ENCODE measurements at regions not wholly inside any gene's neighbourhood (a gene's known extent, or its start where the extent isn't known, plus 50 kb on each side); places are given as distances from the start of the nearest gene placed in this dataset.
A peak's percentile ranks its signal among the peaks of the same experiment; 100 is the strongest.
"Not testable (repeated sequence)": the region's sequence is repeated elsewhere in the genome, so short reads cannot be mapped to it uniquely, and the experiment has no call there.

DNA sequence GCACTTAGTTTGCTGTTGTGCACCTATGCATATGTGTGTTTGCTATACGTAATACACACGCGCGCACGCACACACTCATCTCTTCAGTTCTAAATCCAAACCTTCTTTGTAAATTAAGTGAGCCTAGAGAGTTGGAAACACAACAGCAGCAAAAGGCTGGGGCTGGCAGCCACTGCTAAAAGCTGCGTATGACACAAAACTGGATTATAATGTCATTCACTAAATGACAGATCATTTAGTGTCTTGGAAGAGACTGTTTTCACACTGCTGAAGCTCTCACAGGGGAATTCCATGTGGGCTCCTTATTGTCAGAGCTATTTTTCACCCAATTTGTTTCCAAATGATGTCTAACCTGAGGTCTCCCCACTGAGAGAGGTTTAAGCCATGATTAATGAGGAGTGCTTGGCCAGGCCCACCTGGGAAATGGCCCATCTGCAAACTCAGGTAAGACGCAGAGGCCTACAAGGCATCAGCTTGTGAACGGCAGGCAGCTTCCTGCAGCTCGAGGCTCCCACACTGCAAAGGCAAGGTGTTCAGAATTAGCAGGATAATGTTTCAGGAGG is 94.2 kb downstream of the OLIG3 start:
- DNase-seq (ENCODE audit: low read depth in 2 of 2): no peak

DNA sequence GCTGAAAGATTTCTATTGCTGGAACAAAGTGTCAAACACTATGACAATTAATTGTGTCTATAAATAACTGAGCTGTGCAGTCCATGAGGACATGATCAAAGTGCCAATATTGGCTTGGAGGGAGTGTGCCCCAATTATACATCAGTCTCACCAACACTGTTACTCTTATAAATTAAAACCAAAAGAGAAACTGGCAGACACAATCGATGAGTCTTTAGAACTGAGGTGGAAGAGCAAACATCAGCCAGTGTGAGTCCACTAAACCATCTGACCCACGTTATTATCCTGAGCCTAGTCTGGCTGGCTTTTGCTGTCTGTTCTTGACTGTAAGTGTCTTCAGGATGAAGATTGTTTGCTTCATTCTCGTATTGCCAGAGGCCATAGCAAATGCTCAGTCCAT is 98.9 kb downstream of the OLIG3 start:
- DNase-seq (ENCODE audit: low read depth in 2 of 2): no peak

DNA sequence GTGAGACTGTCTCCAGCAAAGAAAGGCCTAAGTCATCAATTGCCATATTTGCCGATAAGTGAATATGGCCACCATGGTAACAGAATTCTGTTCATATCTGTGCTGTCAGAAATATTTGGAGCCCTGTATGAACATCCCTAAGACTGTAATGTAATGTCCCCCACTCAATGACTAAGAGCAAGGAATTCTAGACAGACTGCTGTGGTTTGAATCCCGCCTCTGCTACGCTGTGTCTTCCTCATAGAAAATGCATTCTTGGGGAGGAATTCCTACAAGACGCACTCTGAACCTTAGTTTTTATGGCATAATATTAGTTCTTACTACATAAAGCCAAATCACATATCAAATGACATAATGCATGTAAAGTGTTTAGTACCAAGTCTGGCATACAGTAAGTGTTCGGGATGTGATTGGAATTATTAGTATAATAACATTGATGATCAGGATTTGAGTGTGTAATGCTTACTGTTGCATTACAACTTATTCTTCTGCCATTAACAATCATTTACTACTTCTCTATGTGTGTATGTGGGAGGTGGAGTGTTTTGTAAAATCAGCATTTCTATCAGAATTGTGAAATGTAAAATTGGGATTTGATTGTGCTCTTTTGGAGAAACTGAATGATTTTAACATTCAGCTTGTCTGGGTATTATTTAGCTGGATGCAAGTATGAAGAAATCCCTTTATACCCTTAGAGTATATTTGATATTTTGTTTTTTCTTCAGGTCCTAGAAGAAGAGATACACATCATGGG is 103.0 kb downstream of the OLIG3 start:
- no peak for DNase-seq (ENCODE audit: low read depth in 2 of 2)

DNA sequence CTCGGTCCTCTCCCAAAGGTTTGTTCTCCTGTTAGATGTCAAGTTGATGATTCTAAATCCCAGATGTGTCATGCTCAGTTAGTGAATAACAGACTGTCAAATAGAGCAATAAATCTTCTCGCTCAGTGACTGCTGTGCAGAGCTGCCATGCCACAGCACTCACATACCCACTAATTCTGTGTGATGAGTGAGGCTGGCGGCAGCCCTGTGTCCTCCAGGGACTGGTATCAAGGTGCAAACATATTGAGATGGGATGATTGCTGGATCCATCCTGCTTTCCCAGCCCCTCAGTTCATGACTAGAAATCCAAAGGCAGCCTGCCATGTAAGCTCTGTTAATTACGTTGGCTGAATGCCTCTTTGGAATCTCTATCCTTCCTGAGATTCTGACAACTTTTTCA is 103.9 kb downstream of the OLIG3 start:
- DNase-seq (ENCODE audit: low read depth in 2 of 2): no peak

DNA sequence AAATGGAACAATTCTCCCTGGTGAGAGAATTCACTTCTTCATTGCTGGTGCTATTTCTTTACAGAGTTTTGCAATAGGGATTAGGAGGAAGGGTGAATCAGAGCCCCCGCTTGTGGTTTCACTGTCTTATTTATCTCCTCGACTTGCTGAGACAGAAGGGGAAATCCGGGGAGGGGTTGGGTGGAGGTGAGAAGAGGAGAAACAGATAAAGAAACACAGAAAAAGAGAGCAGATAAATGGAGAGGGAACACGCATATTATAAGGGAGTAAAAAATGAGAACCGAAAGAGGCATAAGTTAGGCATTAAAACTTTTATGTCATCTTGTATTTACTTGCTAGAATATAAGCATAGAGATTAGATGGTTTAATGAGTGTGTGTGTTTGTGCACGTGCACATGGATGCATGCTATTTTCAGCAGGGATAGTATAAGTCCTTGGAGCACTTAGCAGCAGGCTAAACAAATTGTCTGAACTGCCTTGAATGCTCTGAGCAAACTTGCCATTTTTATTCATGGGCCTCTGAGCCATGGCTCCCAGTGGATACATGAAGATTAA is 105.0 kb downstream of the OLIG3 start:
- DNase-seq (ENCODE audit: low read depth in 2 of 2): peak; percentile 62 to 70

DNA sequence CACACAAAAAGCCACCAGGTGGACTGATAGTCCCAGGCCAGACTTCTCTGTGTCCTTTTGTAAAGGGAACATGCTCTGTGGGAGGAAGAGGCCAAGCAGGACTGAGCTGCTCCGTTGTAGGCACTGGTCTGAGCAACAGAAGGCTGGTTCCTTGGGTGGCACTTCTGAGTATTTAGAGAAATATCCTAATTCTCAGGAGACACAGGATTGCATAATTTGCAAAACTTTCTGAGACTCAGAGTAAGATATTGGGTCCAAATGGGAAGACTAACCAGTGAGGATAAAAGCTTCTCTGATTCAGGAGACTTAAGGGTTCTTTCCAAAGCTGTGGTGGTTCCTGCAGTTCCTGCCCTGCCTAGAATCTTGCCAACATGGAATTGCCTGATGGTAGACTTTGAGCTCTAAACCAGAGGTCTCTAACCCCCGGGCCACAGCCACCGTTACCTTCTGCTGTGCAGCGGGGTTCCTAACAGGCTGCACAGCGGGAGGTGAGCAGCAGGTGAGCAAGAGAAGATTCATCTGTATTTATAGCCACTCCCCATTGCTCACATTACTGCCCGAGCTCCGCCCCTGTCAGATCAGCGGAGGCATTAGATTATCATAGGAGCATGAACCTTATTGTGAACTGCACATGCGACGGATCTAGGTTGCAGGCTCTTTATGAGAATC is 107.0 kb downstream of the OLIG3 start:
- DNase-seq (ENCODE audit: low read depth in 2 of 2): no peak

DNA sequence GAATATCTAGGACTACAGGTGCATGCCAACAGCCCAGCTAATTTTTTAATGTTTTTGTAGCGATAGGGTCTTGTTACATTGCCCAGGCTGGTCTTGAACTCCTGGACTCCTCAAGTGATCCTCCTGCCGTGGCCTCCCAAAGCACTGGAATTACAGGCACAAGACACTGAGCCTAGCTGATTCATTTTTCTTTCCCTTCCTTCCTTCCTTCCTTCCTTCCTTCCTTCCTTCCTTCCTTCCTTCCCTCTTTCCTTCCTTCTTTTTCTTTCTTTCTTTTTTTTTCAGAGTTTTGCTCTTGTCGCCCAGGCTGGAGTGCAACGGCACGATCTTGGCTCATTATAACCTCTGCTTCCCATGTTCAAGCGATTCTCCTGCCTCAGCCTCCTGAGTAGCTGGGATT is 110.9 kb downstream of the OLIG3 start:
- not testable (repeated sequence) for DNase-seq (ENCODE audit: low read depth in 2 of 2)

DNA sequence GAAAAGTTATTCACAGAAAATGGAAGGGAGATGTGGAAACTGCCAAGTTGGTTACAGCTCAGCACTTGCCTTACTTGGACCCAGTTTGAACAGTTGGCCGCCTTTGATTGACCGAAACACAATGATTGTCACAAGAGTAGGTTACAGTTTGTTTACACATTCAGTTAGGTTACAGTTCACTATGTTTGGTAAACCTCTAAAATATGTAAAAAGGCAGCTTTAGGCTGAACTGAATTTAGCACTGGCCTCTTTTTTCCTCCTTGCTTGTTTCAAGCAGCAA is 116.2 kb downstream of the OLIG3 start:
- DNase-seq (ENCODE audit: low read depth in 2 of 2): no peak

DNA sequence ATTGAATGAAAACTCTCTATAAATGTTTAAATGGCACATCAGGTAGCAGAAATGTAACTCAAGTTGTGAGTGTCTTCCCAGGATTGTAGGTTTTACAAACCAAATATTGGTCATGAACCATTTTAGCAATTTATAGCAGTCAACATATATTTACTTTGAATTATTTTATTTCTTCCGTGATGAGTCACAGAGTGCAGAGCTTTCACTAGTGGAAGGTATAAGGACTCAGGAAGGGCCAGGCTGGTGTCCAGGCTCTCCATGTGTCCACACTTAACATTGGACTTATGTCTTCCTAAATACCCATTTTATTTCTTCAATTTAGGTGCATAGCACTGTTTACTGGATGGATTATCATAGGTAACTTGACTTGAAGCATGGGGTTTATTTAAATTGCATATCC is 120.9 kb downstream of the OLIG3 start:
- no peak for DNase-seq (ENCODE audit: low read depth in 2 of 2)

DNA sequence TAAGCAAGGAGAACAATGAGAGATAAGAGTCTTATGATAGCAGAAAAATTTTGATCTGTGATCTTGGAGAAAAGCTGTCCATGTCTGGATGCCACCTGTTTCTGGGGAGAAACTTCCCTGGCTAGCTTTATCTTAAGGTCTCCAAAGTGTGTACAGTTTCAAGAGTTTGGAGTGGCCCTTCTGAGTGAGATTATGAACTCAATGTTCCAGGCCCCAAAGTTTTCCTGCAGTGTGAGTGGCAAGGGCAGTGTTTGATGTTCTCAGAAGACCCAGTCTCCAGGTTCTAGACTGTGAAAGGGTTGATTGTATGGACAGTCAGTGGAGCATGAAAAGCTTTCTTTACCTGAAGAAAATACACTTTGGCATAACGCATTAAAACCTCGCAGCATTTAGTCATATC is 121.7 kb downstream of the OLIG3 start:
- DNase-seq (ENCODE audit: low read depth in 2 of 2): no peak

DNA sequence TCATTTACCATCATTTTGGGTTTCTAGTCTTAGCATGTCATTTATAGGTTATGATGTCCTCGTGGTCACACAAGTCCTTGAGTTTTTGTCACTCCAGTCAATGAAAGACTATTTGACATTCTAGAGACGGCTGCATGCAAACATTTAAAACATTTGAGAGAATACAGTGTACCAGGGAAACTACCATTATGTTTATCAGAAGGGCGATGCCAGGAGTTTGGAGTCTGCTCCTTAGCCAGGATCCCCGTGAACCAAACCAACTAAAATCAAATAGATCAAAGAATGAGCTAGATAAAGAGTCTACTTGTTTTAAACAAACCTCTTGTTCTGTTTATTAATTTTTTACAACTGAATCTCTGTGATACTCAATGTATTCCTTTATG is 122.6 kb downstream of the OLIG3 start:
- DNase-seq (ENCODE audit: low read depth in 2 of 2): no peak

DNA sequence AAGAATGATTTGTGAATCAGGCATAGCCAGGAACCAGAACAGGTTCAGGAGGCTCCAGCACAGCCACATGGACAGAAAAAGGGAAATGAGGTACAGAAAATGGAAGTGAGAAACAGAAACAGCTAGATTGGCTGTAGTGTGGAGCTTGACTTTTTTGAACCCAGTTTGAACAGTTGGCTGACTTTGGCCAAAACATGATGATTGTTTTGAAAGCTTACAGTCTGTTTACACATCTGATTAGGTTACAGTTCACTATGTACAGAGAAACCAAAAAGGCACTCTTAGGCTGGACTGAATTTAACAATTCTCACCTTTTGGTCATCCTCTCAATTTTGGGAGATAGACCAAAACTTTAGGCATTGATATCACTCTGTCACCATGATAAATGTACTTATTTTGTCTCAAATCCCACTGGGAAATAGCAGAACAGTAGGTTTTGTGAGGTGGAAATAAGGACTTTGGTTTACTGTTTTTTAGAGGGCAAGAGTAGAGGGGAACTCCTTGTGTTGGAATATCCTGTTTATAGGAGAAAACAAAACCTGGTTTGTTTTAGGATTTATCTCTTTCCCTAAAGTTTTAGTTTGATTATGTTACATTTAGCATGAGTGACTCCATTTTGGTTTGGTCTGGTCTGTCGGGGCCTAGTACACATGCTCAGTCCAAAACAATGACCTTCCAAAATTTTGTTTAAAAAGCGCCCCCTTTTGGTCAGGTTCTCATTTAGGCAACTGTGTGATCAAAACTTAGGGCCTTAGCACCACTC is 123.1 kb downstream of the OLIG3 start:
- no peak for DNase-seq (ENCODE audit: low read depth in 2 of 2)

DNA sequence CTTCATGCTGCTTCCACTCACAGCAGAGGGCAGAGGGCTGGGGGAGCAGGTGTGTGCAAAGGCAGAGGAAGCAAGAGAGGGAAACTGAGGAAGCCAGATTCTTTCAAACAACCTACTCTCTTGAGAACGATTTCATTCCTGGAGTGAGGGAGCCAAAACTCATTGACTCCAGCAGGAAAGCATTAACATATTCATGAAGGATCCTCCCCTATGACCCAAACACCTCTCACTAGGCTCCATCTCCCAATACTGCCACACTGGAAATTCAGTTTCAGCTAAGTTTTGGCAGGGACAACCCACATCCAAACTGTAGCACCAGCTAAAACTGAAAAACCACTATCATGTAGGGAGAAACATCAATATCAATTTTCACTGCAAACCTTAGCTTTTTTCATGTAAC is 125.1 kb downstream of the OLIG3 start:
- DNase-seq (ENCODE audit: low read depth in 2 of 2): no peak

DNA sequence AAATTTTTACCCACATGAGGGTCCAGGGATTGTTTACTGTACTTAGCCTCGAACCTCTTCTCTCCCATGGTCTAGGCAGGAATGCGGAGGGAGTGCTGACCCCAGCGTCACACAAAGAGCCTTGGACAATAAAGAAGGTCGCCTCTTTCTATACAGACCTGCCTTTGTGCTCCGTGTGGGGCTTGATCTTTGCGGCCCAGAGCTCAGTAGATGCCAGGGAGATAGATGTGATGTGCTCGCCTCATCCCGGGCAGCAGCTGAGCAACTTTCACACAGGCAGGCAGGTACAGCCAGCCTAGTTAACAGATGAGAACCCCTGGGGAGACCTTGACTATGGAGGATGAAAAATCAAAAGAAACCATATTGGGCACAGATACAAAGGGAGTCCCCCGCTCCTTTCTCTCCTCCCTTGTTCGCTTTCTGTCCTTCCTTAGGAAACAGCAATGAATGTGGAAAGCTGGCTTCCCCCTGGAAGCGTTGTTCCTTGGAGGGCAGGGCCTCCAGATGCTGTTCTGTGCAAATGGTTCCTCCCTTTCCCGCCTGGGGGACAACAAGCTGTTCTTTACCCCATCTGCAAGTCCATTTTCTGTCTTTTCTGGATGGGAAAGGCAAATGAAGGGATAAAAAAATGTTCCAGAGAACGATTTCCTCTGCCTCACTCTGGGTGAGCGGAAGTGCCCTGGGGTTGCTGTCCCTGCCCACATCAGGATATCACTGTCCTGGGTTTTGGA is 128.3 kb downstream of the OLIG3 start:
- no peak for DNase-seq (ENCODE audit: low read depth in 2 of 2)

DNA sequence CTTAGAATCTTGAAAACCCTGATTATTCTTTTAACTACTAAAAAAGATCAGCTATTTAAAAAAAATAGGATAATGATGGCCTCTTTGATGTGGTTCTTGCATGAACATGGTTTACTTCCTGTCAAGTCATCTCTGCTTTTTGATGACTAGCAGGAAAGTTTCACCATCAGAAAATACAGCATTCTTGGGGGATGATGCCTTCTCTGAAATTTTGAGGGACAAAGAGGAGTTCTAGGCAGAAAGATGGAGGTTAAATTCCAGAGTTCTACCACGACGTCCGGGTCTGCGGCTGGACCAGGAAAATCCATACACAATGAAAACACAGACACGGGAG is 130.4 kb downstream of the OLIG3 start:
- no peak for DNase-seq (ENCODE audit: low read depth in 2 of 2)

DNA sequence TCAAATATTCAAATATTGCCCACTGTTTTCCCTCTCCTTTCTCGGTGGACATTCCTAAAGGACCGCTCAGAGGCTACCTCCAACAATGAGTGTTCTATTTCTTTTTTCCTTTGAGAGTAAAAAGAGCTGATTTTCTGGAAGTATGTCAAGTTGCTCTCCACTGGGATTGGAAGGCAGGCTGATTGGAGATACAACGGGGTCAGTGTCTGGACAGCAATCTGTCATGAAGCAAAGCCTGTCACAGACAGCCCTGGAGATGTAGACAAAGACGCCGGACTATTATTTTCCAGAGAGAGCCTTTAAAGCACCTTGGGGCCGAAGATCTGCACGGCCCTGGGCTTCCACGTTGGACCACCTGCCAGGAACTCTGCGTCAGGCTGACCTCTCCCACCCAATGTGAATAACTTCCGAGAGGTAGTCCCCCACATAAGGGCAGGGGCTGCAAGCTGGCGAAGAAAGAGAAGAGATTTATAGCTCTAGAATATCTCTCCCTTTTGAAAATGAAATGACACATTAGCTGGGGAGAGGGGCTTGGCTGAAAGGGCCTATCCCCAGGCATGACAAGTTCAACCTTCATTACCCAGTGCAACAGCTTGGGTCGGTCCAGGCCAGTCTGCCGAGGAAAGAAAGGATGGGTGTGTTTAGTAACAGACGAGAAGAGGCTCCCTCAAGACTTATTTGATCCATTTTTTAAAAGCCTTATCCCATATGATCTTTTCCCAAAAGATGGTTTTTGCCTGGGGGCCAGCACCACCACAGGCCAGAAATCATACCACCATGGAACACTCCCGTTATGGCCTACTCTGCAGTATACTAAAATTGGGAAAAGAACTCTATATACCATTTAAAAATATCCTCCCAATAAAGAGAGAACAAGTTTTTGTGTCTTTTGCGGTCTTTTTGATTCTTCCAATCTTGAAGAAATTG is 131.1 kb downstream of the OLIG3 start:
- no peak for DNase-seq (ENCODE audit: low read depth in 2 of 2)

DNA sequence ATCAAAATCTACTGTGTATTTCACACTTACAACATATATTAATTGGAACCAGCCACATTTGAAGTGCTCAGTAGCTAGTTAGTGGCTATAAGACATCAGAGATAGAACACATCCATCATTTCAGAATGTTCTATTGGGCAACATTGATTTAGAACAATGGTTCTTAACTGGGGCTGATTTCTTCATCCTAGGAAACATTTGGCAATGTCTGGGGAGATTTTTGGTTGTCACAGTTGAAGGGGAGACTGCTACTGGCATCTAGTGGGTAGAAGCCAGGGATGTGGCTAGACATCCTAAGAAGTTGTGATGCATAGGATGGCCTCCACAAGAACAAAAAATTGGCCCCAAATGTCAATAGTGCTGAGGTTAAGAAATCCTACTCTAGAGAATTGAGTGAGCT is 132.5 kb downstream of the OLIG3 start:
- DNase-seq (ENCODE audit: low read depth in 2 of 2): no peak

DNA sequence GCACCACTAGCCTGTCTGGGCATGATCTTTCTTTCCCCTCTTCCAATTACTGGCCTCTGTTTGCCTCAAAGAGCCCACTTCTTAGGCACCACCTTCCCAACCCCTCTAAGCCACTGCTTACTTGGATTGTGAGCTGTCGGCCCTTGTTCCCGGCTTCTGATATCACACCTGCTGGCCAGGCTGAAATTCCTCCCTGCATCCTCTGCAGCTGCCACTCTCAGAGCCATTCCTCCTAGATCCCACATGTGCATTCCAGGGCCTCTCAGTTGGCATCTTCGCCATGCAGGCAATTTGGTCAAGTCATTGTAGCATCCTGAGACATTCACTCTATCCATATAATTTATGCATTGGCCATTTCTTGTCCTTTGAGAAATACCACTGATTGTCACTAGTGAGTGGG is 135.9 kb downstream of the OLIG3 start:
- DNase-seq (ENCODE audit: low read depth in 2 of 2): no peak

DNA sequence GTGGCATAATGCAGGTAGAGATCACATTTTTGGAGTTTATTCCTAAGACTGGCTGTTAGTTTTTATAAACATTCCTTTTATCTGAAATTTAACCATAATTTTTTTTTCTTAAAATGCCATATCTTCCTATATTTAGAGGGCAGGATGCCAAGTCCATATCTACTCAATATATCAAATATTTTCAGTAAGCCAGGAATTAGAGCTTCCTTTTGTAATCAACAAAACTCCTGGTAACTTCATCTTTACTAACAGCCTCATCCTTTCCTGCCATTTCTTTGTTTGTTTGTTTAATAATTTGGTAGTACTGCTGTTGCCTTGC is 136.3 kb downstream of the OLIG3 start:
- no peak for DNase-seq (ENCODE audit: low read depth in 2 of 2)

DNA sequence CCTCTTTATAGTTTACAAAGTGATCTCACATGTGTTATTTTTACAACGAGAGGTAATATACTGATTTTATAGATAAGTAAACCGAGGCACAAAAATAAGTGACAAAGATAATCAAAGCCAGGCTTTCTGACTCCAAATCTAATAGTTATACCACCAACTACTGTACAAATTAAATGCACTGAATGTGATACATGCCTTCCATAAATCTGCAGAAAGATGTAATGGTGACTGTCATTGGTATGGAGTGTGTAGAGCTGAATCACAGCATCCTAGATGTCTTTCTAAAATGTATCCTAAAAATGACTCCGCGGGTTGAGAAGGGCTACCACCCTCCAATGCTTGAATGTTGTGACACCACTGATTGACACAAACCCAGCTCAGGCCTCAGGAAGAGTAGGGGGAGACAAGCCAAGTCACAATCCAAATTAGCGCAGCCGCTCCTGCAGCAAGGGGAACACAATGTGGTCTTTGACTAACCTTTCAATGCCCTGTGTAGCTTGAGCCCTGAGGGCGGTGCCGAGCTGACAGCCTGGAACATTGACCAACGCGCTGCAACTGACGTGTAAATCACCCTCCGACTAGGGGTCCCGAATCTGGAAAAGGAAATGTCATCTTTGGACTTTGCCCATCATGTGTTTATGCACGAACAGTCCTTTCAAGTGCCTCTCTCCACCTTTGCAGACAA is 136.8 kb downstream of the OLIG3 start:
- DNase-seq (ENCODE audit: low read depth in 2 of 2): no peak
